ENCODE measurements at regions not wholly inside any gene's neighbourhood (a gene's known extent, or its start where the extent isn't known, plus 50 kb on each side); places are given as distances from the start of the nearest gene placed in this dataset.

DNA sequence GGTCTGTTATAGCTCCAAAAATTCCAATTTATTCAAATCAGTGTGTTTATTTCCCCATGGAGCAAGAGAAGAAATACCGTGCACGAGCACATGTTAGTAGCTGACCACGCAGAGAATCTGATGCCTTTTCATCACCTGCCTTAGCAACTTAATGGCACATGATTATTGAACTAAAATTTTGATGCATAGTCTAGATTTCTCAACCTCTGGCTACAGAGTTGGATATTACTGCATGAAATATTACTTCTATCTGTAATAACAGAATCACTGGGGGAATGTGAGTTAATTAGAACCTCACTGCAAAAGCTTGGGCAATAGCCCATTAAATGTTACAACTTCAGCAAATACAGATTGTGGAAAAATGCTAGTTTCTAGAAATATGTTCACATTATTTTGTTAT, 335.8 kb downstream of the FLRT2 start (continued):
- TF ChIP-seq REST (IDR thresholded peaks at IDR 0.05; ENCODE audit: unreplicated experiment), result no peak

DNA sequence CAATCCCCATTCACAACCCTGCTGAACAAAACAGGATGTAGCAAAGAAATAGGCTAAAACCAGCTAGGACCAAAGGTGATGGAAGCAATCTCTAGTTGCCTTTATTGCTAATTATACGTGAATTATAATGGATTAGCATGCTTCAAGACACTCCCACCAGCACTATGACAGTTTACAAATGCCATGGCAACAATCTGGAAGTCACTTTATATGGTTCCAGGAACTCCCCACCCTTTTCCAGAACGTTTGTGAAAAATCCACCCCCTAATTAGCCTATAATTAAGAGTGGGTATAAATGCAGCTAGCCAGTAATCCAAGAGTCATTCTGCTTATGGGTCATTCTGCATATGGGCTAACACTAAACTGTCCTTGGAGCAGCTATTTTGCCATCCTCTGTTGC, 328.7 kb downstream of the FLRT2 start:
- H3K27ac Mint-ChIP-seq, result no peak overlapping the region
- no peak overlapping the region for H2AFZ ChIP-seq
- no peaks in the 10 kb centered on the region for H3K9me2 ChIP-seq (ENCODE audit: insufficient read depth)
- ATAC-seq (no peak), DNase-seq (ENCODE audit: low spot score) (no peak)
- no peak overlapping the region for H3K4me2 ChIP-seq
- no peak overlapping the region for H3K27ac ChIP-seq (ENCODE audit: low read depth)
- no peaks in the 10 kb centered on the region for H3F3A ChIP-seq (replicated peaks; ENCODE audit: low read depth)
- H3K27me3 ChIP-seq (ENCODE audit: insufficient read depth), result no peaks in the 10 kb centered on the region
- no peaks in the 10 kb centered on the region for H3K9me3 Mint-ChIP-seq
- H3K4me3 Mint-ChIP-seq, result no peak overlapping the region
- TF ChIP-seq NANOG (IDR thresholded peaks at IDR 0.05; ENCODE audit: borderline replicate concordance), result no peak
- no peak for TF ChIP-seq STAT1 (IDR thresholded peaks at IDR 0.05; ENCODE audit: unreplicated experiment)
- TF ChIP-seq, protein P1, sequence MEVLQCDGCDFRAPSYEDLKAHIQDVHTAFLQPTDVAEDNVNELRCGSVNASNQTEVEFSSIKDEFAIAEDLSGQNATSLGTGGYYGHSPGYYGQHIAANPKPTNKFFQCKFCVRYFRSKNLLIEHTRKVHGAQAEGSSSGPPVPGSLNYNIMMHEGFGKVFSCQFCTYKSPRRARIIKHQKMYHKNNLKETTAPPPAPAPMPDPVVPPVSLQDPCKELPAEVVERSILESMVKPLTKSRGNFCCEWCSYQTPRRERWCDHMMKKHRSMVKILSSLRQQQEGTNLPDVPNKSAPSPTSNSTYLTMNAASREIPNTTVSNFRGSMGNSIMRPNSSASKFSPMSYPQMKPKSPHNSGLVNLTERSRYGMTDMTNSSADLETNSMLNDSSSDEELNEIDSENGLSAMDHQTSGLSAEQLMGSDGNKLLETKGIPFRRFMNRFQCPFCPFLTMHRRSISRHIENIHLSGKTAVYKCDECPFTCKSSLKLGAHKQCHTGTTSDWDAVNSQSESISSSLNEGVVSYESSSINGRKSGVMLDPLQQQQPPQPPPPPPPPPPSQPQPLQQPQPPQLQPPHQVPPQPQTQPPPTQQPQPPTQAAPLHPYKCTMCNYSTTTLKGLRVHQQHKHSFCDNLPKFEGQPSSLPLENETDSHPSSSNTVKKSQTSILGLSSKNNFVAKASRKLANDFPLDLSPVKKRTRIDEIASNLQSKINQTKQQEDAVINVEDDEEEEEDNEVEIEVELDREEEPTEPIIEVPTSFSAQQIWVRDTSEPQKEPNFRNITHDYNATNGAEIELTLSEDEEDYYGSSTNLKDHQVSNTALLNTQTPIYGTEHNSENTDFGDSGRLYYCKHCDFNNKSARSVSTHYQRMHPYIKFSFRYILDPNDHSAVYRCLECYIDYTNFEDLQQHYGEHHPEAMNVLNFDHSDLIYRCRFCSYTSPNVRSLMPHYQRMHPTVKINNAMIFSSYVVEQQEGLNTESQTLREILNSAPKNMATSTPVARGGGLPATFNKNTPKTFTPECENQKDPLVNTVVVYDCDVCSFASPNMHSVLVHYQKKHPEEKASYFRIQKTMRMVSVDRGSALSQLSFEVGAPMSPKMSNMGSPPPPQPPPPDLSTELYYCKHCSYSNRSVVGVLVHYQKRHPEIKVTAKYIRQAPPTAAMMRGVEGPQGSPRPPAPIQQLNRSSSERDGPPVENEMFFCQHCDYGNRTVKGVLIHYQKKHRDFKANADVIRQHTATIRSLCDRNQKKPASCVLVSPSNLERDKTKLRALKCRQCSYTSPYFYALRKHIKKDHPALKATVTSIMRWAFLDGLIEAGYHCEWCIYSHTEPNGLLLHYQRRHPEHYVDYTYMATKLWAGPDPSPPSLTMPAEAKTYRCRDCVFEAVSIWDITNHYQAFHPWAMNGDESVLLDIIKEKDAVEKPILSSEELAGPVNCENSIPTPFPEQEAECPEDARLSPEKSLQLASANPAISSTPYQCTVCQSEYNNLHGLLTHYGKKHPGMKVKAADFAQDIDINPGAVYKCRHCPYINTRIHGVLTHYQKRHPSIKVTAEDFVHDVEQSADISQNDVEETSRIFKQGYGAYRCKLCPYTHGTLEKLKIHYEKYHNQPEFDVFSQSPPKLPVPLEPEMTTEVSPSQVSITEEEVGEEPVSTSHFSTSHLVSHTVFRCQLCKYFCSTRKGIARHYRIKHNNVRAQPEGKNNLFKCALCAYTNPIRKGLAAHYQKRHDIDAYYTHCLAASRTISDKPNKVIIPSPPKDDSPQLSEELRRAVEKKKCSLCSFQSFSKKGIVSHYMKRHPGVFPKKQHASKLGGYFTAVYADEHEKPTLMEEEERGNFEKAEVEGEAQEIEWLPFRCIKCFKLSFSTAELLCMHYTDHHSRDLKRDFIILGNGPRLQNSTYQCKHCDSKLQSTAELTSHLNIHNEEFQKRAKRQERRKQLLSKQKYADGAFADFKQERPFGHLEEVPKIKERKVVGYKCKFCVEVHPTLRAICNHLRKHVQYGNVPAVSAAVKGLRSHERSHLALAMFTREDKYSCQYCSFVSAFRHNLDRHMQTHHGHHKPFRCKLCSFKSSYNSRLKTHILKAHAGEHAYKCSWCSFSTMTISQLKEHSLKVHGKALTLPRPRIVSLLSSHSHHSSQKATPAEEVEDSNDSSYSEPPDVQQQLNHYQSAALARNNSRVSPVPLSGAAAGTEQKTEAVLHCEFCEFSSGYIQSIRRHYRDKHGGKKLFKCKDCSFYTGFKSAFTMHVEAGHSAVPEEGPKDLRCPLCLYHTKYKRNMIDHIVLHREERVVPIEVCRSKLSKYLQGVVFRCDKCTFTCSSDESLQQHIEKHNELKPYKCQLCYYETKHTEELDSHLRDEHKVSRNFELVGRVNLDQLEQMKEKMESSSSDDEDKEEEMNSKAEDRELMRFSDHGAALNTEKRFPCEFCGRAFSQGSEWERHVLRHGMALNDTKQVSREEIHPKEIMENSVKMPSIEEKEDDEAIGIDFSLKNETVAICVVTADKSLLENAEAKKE (CRISPR knock-in tag; IDR thresholded peaks at IDR 0.05), result no peak
- TF ChIP-seq REST (IDR thresholded peaks at IDR 0.05; ENCODE audit: unreplicated experiment), result no peak
- no peak for TF ChIP-seq CTCF (conservative IDR thresholded peaks at IDR 0.05; ENCODE audit: low read depth in 2 of 2)
- no peak for TF ChIP-seq CREB1 (CRISPR knock-in tag; IDR thresholded peaks at IDR 0.05; ENCODE audit: low read depth)
- TF ChIP-seq ZNF331 (CRISPR knock-in tag; IDR thresholded peaks at IDR 0.05; ENCODE audit: low read depth), result no peak
- TF ChIP-seq EZH2 (IDR thresholded peaks at IDR 0.05; ENCODE audit: low read depth, unreplicated experiment), result no peak
- TF ChIP-seq ZNF114 (CRISPR knock-in tag; IDR thresholded peaks at IDR 0.05), result no peak
- no peak for TF ChIP-seq JUNB (IDR thresholded peaks at IDR 0.05; ENCODE audit: unreplicated experiment)
- H3K4me3 ChIP-seq, result no peak overlapping the region
- no peaks in the 10 kb centered on the region for H3K4me1 Mint-ChIP-seq
- no peaks in the 10 kb centered on the region for H3K36me3 Mint-ChIP-seq (ENCODE audit: low read depth)
- no peaks in the 10 kb centered on the region for H3K4me1 ChIP-seq (ENCODE audit: insufficient read depth)
- H4K20me1 ChIP-seq (replicated peaks; ENCODE audit: insufficient read depth), result no peaks in the 10 kb centered on the region
- no peaks in the 10 kb centered on the region for H3K27me3 Mint-ChIP-seq (ENCODE audit: insufficient read depth, low read depth, poor library complexity)
- H3K36me3 ChIP-seq (ENCODE audit: insufficient read depth), result no peaks in the 10 kb centered on the region
- H3K79me2 ChIP-seq (replicated peaks; ENCODE audit: insufficient read depth), result no peaks in the 10 kb centered on the region

Data from GM23338 (cell line).